OCI-LY1 (cell line): ENCODE measurements at regions not wholly inside any gene's neighbourhood (a gene's known extent, or its start where the extent isn't known, plus 50 kb on each side); places are given as distances from the start of the nearest gene placed in this dataset.

Experiments used
- EZH2 ChIP-seq: fragments of 200-600 bp; sonication (generic), shearing (Covaris generic); IDR thresholded peaks from 2 replicates; pipeline ENCODE4 v1.8.0; 2017; ENCODE audit warnings: borderline replicate concordance, mixed run types, mild to moderate bottlenecking, antibody characterized with exemption, low read length, moderate library complexity, mixed read lengths
- TF ChIP-seq, protein P1 (sequence below): fragments of 200-600 bp; sonication (generic), shearing (Covaris generic); IDR thresholded peaks from 2 replicates; pipeline ENCODE4 v1.5.1; 2017; ENCODE audit warnings: mild to moderate bottlenecking, antibody characterized with exemption, low read length, moderate library complexity, mixed read lengths

- TF ChIP-seq, protein P1, sequence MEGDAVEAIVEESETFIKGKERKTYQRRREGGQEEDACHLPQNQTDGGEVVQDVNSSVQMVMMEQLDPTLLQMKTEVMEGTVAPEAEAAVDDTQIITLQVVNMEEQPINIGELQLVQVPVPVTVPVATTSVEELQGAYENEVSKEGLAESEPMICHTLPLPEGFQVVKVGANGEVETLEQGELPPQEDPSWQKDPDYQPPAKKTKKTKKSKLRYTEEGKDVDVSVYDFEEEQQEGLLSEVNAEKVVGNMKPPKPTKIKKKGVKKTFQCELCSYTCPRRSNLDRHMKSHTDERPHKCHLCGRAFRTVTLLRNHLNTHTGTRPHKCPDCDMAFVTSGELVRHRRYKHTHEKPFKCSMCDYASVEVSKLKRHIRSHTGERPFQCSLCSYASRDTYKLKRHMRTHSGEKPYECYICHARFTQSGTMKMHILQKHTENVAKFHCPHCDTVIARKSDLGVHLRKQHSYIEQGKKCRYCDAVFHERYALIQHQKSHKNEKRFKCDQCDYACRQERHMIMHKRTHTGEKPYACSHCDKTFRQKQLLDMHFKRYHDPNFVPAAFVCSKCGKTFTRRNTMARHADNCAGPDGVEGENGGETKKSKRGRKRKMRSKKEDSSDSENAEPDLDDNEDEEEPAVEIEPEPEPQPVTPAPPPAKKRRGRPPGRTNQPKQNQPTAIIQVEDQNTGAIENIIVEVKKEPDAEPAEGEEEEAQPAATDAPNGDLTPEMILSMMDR, result no peak
- TF ChIP-seq EZH2, result no peak
Measured at GRCh38 chr5:18811661-18812060, 1176.3 kb downstream of the CDH18 start.
